ENCODE measurements at regions not wholly inside any gene's neighbourhood (a gene's known extent, or its start where the extent isn't known, plus 50 kb on each side); places are given as distances from the start of the nearest gene placed in this dataset.

- Histone ChIP-seq H3K36me3 (ENCODE audit: insufficient read depth, low read length) (no peaks in the 10 kb centered on the region), H3K4me2 (ENCODE audit: insufficient read depth, low read length) (no peak overlapping the region), H3K27me3 (ENCODE audit: insufficient read depth, low read length) (no peaks in the 10 kb centered on the region), H3K4me1 (ENCODE audit: insufficient read depth, low read length) (no peaks in the 10 kb centered on the region), H2AFZ (ENCODE audit: low read length) (no peak overlapping the region), H3K27ac (ENCODE audit: low read depth, low read length) (no peak overlapping the region), H4K20me1 (ENCODE audit: insufficient read depth, low read length) (no peaks in the 10 kb centered on the region), H3K79me2 (ENCODE audit: insufficient read depth, low read length) (no peaks in the 10 kb centered on the region), H3K9me3 (ENCODE audit: low read depth, low read length) (no peaks in the 10 kb centered on the region), H3K4me3 (ENCODE audit: insufficient read depth, low read length) (no peak overlapping the region)
- DNase-seq (ENCODE audit: insufficient read length, low spot score, missing footprints): no peak
- TF ChIP-seq CTCF (IDR thresholded peaks at IDR 0.05; ENCODE audit: extremely low read depth, low read depth, low read length): no peak
These were observed 359.3 kb upstream of the SALL1 start for GRCh38 chr16:51510416-51510815.

GRCh38 chr16:51509336-51509735, 358.3 kb upstream of the SALL1 start:
- Histone ChIP-seq H3K79me2 (ENCODE audit: insufficient read depth, low read length) (no peaks in the 10 kb centered on the region), H3K27me3 (ENCODE audit: insufficient read depth, low read length) (no peaks in the 10 kb centered on the region), H2AFZ (ENCODE audit: low read length) (no peak overlapping the region), H3K4me2 (ENCODE audit: insufficient read depth, low read length) (no peak overlapping the region), H3K9me3 (ENCODE audit: low read depth, low read length) (no peaks in the 10 kb centered on the region), H3K36me3 (ENCODE audit: insufficient read depth, low read length) (no peaks in the 10 kb centered on the region), H3K4me3 (ENCODE audit: insufficient read depth, low read length) (no peak overlapping the region), H4K20me1 (ENCODE audit: insufficient read depth, low read length) (no peaks in the 10 kb centered on the region), H3K27ac (ENCODE audit: low read depth, low read length) (no peak overlapping the region), H3K4me1 (ENCODE audit: insufficient read depth, low read length) (no peaks in the 10 kb centered on the region)
- no peak for DNase-seq (ENCODE audit: insufficient read length, low spot score, missing footprints)
- TF ChIP-seq CTCF (IDR thresholded peaks at IDR 0.05; ENCODE audit: extremely low read depth, low read depth, low read length): no peak

GRCh38 chr16:51508490-51509212, 357.6 kb upstream of the SALL1 start:
- H3K79me2 ChIP-seq (ENCODE audit: insufficient read depth, low read length): no peaks in the 10 kb centered on the region
- DNase-seq (ENCODE audit: insufficient read length, low spot score, missing footprints): no peak
- TF ChIP-seq CTCF (IDR thresholded peaks at IDR 0.05; ENCODE audit: extremely low read depth, low read depth, low read length): no peak
- no peaks in the 10 kb centered on the region for H3K27me3 ChIP-seq (ENCODE audit: insufficient read depth, low read length)
- H2AFZ ChIP-seq (ENCODE audit: low read length): no peak overlapping the region
- no peaks in the 10 kb centered on the region for H3K4me1 ChIP-seq (ENCODE audit: insufficient read depth, low read length)
- no peaks in the 10 kb centered on the region for H3K36me3 ChIP-seq (ENCODE audit: insufficient read depth, low read length)
- no peaks in the 10 kb centered on the region for H4K20me1 ChIP-seq (ENCODE audit: insufficient read depth, low read length)
- H3K4me3 ChIP-seq (ENCODE audit: insufficient read depth, low read length): no peak overlapping the region
- H3K27ac ChIP-seq (ENCODE audit: low read depth, low read length): no peak overlapping the region
- H3K4me2 ChIP-seq (ENCODE audit: insufficient read depth, low read length): no peak overlapping the region
- H3K9me3 ChIP-seq (ENCODE audit: low read depth, low read length): no peaks in the 10 kb centered on the region

GRCh38 chr16:51507286-51507685, 356.2 kb upstream of the SALL1 start:
- Histone ChIP-seq H2AFZ (ENCODE audit: low read length) (no peak overlapping the region), H3K27ac (ENCODE audit: low read depth, low read length) (no peak overlapping the region), H3K4me1 (ENCODE audit: insufficient read depth, low read length) (no peaks in the 10 kb centered on the region), H3K4me2 (ENCODE audit: insufficient read depth, low read length) (no peak overlapping the region), H3K9me3 (ENCODE audit: low read depth, low read length) (no peaks in the 10 kb centered on the region), H3K27me3 (ENCODE audit: insufficient read depth, low read length) (no peaks in the 10 kb centered on the region), H3K36me3 (ENCODE audit: insufficient read depth, low read length) (no peaks in the 10 kb centered on the region), H3K4me3 (ENCODE audit: insufficient read depth, low read length) (no peak overlapping the region), H3K79me2 (ENCODE audit: insufficient read depth, low read length) (no peaks in the 10 kb centered on the region), H4K20me1 (ENCODE audit: insufficient read depth, low read length) (no peaks in the 10 kb centered on the region)
- no peak for TF ChIP-seq CTCF (IDR thresholded peaks at IDR 0.05; ENCODE audit: extremely low read depth, low read depth, low read length)
- no peak for DNase-seq (ENCODE audit: insufficient read length, low spot score, missing footprints)
